GM19455 (cell line): ENCODE measurements at regions not wholly inside any gene's neighbourhood (a gene's known extent, or its start where the extent isn't known, plus 50 kb on each side); places are given as distances from the start of the nearest gene placed in this dataset.
"Not testable (repeated sequence)": the region's sequence is repeated elsewhere in the genome, so short reads cannot be mapped to it uniquely, and the experiment has no call there.

ENCODE experiments used
- ATAC-seq: cut with Tn5 transposase; IDR thresholded peaks from one replicate; pipeline ENCODE4 v1.9.1; 2021; ENCODE audit not compliant: unreplicated experiment

DNA sequence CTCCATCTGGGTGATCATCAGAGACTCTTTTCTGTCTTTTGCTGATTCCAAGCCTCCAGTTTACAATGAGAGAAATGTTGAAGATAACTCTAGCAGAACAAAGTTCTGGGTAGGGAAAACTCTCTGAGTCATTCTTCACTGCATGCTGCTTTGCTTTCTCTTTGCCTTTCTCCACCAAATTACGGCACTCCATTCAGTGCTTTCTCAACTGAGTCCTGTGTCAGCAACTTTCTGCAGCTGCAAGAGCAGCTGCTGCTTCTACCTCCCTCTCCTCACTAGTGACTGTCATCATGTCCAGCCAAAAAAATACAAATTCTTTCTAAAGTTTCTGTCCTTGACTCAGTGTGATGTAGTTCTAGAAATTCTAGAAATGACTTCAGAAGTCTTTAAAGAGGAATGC is 953.8 kb downstream of the IGSF11 start:
- ATAC-seq = no peak

DNA sequence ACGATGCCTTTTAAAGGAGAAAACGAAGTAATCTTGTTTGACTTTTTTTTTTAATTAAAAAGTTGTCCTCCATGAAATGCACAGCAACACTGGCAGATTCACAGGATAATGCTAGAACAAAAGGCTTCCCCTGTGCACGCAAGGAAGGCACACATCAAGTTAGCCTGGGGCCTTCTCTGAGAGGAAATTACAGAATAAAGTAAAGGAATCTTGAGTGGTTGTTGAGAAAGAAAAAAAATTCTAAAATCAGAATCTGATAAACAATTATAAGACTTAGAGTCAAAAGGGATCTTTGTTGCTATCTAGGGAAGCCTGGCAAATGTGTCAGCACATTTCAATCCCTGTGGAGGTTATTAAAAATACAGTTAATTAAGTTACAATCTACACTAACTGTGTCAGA is 946.0 kb downstream of the IGSF11 start:
- no peak for ATAC-seq

DNA sequence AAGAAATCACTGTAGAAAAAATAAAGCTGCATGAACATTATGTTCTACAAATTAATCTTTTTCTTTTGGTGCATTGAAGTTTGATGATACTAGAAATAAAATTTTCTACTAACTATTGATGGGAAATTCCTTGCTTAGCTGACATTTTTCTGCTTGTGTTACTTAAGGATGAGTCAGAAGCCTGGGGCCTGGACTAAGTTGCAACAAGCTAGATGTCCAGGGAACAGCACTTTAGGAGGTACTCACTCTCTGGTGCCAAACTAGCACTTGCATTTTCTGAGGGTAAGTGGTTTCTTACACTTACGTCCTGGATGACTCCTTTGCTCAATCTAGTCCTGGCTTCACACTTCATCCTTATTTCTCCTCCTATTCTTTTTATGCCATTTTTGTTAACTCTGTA is 945.1 kb downstream of the IGSF11 start:
- no peak for ATAC-seq

DNA sequence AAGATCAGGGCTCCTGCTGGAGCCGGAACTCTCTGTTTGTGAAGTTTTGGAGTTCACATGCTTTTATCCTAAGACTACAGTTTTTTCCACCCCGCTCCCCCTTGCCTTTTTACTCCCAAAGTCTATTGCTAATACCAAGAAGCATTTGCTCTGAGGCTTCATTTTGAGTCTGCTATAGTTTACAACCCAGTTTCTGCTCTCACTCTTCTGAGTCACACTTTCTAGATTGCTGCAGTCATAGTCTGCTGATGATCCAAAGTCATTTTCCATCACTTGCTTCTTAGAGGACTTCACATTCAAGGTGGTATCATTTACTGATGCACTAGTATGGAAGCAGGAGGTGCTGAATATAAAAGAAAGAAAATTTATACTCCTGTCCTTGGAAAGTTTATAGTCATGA is 937.4 kb downstream of the IGSF11 start:
- ATAC-seq = no peak

DNA sequence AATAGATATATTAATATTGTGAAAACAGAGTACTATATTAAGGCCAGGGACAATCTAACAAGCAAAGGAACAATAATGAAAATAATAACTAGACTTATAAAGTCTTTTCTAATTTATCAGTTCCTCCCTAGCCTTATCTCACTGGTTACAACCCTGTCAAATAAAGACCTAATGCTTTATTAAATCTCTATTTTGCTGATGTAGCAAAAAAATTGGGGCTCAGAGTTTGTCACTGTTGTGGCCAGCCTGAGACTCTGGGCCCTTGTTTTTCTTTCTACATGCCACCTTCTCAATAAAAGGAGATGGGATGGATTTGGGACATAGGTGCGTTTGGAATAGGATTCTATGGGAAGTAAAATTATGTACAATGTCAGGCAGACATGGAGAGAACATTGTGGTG is 937.0 kb downstream of the IGSF11 start:
- no peak for ATAC-seq

DNA sequence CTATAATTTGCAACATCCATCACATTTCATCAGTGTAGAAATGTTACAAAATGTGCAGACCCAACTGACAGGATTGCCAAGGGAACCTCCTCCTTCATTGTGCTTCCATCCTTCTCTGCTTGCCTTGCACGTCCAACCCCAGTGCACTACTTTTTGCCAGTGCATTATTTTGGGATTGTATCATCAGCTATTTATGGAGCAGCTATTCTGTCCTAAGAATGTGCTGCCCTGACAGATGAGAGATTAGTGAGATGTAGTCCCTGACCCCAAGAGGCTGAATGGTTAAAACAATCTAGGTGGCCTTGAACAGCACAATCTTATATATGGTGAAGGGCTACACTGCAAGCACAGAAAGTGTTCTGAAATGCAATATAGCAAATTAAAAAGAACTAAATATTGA is 935.8 kb downstream of the IGSF11 start:
- no peak for ATAC-seq

DNA sequence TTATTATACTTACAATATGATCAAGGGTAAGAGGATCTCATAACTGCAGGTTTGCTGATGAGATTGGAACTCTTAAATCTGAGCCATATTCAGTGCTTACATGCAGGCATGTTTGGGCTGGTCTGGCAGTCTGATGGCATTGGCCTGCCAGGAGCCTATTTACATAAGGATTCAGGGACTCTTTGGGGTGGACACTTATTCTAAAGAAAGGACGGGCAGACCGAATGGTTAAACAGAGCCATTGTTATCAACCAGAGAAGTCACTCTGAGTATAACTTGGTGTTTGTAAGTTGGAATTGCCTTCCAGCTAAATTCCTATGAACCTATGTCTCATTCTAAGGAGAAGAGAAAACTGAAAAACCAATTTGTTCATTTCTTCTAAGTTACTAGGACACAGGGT is 932.8 kb downstream of the IGSF11 start:
- ATAC-seq = no peak

DNA sequence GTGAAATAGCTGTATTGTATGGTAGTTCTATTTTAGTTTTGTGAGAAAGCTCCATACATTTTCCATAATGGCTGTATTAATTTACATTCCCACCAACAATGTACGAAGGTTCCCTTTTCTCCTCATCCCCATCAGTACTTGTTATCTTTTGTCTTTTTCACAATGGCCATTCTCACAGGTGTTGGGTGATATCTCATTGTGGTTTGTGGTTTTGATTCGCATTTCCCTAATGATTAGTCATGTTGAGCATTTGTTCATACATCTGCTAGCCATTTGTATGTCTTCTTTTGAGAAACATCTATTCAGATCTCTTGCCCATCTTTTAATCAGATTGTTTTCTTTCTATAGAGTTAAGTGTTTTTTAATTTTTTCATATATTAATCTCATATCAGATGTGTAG is 931.9 kb downstream of the IGSF11 start:
- ATAC-seq = no peak

DNA sequence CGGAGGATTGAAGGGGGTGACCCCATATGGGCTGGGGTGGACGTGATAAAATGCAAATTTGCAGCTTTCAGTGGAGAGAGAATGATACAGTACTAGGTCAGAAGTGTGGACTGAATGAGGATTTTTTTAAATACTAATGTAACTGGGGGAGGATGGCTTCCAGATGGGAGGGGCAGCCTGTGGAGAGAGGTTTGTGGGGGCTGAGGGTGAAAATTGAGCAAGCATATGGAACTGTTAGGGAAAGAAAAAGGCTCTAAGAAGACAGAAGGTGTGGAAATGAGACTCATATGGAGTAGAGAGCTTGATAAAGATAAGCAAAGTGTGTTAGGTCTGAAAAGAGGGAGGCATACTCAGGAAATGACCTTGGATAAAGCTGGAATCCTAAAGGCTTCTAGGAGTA is 926.4 kb downstream of the IGSF11 start:
- ATAC-seq = no peak

DNA sequence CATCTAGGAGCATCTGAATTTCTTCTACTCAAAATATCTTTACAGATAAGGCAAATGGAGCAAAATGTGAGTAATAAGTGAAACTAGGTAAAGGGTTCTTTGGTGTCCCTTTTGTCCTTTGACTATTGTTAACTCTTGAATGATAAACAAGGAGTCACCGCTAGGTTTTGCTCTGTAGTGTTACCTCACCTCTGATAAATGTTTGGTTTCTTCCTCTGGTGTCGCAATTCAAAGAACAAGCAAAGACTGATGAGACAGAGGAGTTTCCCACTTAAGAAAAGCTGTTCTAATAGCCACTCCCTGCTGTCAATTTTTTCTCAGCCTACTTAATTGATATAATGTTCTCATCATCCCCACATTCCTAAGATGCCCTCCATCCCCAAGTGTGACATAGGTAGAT is 925.9 kb downstream of the IGSF11 start:
- no peak for ATAC-seq

DNA sequence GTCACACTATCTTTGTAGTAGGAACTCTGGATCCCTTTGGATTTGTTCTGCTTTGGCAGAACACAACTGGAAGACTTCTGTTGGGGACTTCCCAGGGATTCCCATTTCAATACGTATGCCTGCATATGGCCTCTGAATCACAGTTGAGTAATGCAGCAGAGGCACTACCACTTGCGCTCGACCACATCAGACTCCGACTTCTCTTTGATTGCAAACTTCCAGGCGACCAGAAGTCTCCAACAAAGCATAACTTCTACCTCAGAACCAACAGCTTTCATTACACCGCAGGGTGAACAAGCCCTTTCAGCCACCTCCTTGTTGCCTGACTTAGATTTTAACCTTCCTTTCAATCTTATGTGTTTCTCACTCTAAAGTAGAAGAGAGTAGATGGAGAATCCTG is 924.4 kb downstream of the IGSF11 start:
- no peak for ATAC-seq

DNA sequence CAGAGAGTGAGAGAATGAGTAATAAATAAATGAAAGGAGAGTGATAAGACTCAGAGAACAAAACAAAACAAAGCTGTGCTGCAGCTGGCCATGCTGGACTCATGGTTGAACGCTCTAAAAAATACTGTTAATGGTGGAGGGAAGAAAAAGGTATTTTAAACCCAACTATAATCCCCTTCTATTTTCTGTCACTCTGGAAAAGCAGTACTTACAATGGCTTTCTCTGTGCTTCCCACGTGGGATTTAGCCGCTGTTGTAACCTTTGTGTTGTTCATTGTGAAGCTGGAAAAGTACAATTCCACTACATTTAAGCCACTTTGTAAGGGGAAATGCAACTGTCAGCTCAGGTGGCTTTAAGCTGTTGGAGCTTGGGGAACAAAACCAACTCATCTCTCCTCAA is 917.7 kb downstream of the IGSF11 start:
- no peak for ATAC-seq

DNA sequence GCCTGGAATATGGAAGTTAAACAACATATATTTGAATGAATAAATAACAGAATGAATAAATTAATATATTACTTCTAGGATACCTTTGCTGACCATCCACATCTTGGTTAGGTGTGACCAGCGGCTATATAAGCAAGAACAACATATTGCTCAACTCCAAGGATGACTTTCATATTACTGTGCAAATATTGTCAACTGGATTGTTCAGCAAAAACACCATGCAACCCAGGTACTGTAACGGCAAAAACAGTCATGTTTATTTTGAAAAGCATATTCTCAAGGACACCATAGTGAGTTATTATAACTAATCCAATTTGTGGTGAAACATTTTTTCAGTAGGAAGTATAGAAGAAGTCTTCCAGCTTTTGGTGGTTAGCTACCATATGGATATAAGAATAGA is 907.9 kb downstream of the IGSF11 start:
- no peak for ATAC-seq

DNA sequence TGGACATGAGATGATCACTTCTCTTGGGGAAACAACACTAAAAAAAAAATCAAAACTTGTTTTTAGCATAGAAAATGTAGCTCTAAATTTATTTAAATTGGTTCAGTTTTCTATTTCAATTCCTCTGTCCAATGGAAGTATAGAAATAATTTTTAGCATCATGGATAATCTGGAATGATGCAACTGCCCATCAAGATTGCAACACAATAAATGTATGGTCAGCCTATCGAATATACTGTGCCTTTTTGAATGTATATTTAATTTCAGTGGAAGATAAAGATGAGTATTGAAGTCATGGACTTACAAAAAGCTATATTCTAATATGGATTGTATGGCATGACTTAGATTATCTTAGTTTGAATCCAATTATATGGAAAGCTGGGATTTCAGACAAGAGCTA is 906.7 kb downstream of the IGSF11 start:
- ATAC-seq = no peak

DNA sequence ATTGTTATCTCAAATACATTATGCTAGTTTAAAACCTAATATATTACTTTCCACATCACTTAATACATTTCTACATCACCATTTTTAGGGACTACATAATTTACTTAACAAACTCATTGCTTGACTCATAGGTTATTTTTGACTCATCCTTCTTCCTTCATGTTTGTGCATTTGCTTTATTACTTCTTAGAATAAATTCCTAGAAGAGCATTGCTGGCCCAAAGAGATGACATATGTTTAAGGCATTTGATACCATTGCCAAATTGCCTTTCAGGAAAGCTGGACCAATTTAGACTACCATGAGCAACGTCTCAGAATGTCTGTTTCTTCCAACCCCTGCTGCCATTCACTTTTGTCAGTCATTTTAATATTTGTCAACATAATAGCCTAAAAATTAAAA is 905.8 kb downstream of the IGSF11 start:
- no peak for ATAC-seq

DNA sequence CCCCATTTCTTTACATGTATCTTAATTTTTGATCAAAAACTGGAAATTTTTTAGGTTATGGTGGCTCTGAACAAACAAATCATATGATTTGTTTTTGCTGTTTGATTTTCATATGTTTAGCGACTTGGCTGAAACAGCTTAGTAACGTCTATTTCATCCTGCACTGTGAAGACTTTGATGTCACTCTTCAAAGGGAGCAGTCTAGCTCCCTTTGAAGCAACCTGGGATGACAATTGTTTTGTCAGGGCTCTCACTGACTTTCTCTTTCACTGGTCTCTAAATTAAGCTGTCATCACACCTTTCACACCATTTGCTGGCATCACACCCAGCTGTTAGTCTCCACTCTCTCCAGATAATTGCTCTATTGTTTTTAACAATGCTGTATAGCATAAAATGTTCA is 896.9 kb downstream of the IGSF11 start:
- no peak for ATAC-seq

DNA sequence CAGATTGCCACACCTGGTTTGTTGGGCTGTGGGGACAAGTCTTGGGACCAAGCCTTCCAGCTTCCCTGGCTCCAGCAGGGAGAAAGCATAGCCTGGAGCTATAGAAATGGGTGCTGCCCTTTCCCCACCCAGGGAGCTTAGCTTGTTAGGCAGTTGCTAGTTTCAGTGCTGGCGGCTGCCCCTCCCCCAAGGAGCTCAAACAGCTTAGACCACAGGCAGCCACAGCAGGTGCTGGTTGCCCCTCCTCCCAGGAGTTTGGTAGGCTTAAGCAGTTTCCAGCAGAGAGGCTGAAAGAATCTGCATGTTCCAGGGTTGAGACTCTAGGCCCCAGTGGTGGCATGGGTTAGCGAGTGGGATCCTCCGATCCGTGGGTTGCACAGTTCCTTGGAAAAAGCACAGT is 889.7 kb downstream of the IGSF11 start:
- ATAC-seq = no peak

DNA sequence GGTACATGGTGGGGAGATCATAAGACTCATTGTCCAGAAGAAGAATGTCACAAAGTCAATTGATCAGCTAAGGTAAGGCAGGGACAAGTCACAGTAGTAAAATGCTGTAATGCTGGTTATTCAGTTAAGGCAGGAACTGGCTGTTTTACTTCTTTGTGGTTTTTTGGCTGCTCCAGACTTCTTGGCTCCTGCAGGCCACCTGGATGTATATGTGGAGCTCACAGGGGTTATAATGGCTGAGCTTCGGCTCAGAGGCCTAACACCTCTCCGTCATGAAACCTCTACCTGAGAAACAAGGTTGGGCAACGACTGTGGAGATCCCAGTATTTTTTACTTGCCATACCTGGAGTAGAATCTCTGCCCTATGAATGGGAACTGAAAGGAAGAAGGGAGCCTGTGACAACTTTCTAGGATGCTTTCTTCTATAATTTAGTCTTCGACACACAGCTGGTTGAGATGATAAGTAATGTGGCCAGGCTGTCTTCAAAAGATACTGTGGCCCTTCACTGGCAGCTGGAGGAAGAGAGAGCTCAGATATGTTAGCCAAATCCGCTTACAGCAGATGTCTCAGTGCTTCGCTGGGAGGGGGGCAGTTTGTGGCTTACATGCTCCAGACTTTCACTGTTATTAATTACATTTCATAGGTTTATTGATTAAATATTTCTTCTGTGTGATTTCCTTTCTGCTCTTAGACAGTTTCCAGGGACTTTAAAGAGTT is 887.8 kb downstream of the IGSF11 start:
- no peak for ATAC-seq

DNA sequence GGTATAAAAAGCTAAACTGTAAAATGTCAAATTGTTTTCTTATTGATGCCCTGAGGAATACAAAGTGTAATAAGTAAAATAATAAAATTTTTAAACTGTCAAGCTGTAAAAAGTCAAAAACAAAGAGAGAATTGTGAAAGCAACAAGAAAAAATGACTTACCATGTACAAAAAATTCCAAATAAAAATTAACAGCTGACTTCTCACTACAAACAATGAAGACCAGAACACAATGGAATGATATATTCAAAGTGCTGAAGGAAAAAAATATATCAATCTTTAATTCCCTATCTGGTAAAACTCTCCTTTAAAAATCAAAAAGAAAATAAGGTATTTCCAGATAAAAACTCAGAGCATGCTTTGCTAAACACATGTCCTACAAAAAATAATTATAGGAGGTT is 883.5 kb downstream of the IGSF11 start:
- ATAC-seq = no peak

DNA sequence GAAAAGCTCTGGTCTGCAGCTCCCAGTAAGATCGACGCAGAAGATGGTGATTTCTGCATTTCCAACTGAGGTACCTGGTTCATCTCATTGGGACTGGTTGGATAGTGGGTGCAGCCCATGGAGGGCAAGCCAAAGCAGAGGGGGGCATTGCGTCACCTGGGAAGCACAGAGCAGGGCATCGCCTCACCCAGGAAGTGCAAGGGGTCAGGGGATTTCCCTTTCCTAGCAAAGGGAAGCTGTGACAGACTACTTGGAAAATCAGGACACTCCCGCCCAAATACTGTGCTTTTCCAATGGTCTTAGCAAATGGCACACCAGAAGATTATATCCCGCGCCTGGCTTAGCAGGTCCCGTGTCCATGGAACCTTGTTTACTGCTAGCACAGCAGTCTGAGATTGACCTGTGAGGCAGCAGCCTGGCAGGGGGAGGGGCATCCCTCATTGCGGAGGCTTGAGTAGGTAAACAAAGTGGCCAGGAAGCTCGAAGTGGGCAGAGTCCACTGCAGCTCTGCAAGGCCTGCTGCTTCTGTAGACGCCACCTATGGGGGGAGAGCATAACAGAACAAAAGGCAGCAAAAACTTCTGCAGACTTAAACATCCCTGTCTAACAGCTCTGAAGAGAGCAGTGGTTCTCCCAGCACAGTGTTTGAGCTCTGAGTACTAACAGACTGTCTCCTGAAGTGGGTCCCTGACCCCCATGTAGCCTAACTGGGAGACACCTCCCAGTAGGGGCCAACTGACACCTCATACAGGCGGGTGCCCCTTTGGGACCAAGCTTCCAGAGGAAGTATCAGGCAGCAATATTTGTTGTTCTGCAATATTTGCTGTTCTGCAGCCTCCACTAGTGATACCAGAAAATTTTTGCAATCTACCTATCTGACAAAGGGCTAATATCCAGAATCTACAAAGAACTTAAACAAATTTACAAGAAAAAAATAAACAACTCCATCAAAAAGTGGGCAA is 871.7 kb downstream of the IGSF11 start:
- not testable (repeated sequence) for ATAC-seq

DNA sequence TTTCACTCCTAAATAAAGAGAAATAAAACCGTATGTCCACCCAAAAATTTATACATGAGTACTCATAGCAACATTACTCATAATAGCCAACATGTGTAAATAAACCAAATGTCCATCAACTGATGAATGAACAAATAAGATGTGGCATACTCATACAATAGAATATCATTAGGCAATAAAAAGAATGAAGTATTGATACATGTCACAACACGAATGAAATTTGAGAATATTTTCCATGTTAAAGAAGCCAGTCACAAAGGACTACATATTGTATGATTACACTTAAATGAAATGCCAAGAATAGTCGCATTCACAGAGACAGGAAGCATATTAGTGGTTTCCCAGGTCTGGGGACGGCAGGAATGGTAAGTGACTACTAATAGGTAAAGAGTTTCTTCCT is 869.2 kb downstream of the IGSF11 start:
- no peak for ATAC-seq

DNA sequence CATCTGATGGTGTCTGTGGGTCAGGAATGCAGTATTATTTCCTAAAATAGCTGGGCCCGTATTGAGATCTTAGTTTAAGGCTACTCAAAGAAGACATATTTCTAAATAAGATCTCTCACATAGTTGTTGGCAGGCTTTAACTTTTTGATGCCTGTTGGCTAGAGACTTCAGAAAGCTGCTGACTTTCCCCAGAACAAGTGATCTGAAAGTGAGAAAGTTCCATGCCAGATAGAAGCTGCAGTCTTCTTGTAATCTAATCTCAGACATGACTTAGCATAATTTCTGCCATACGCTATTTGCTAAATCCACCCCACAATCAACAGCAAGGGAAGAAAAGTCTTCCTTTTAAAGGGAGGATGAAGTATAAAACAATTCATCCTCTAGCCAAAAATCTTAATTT is 867.1 kb downstream of the IGSF11 start:
- ATAC-seq = no peak
